Thoracic aorta (tissue), 2 donors: ENCODE measurements at regions not wholly inside any gene's neighbourhood (a gene's known extent, or its start where the extent isn't known, plus 50 kb on each side); places are given as distances from the start of the nearest gene placed in this dataset.

Experiments used
- ATAC-seq: fragments of 150-250 bp; one replicate; pipeline ENCODE4 v1.8.0; 2017; ENCODE audit warnings: low read depth; ENCODE audit not compliant: insufficient number of reproducible peaks, low FRiP score
- DNase-seq: peaks from one replicate; pipeline ENCODE4 v3.0.0-alpha.2; 2020; ENCODE audit warnings: low spot score
- H3K27ac ChIP-seq, 2 donors: fragments of 200-600 bp; sonication (generic); 1 replicate in 1 of 2; 2 replicates in 1 of 2; pipeline ENCODE4 v1.5.1; 2016; ENCODE audit warnings: mild to moderate bottlenecking in 2 of 2, moderate library complexity in 2 of 2
- H3K27me3 ChIP-seq: fragments of 200-600 bp; sonication (generic); replicated peaks from 2 replicates; pipeline ENCODE4 v1.6.0; 2016; ENCODE audit warnings: mild to moderate bottlenecking; ENCODE audit not compliant: insufficient read depth
- H3K36me3 ChIP-seq: fragments of 200-600 bp; sonication (generic); one replicate; pipeline ENCODE4 v1.5.1; 2016
- H3K4me1 ChIP-seq, 2 donors: fragments of 200-600 bp; sonication (generic); 1 replicate in 1 of 2; 2 replicates in 1 of 2; pipeline versions ENCODE4 v1.5.1 to v1.6.0; 2016; ENCODE audit warnings: low read depth in 2 of 2, mild to moderate bottlenecking in 1 of 2; ENCODE audit not compliant: control insufficient read depth in 1 of 2
- H3K4me3 ChIP-seq: fragments of 200-600 bp; sonication (generic); 2 replicates; pipeline ENCODE4 v1.5.1; 2016; ENCODE audit warnings: mild to moderate bottlenecking
- H3K9me3 ChIP-seq: fragments of 200-600 bp; sonication (generic); 2 replicates; pipeline ENCODE4 v1.5.1; 2016
- CTCF ChIP-seq: fragments of 200-600 bp; sonication (generic); IDR thresholded peaks from one replicate; pipeline ENCODE4 v1.5.1; 2019; ENCODE audit warnings: antibody characterized with exemption

GRCh38 chr14:62409626-62410300 lies 635.5 kb downstream of the KCNH5 start:
- TF ChIP-seq CTCF, result no peak
- no peak for ATAC-seq

GRCh38 chr14:62420847-62421246 lies 624.4 kb downstream of the KCNH5 start:
- H3K4me1 ChIP-seq, result no peaks in the 10 kb centered on the region
- ATAC-seq (no peak), DNase-seq (no peak)
- H3K36me3 ChIP-seq, result no peaks in the 10 kb centered on the region
- H3K27ac ChIP-seq, result no peak overlapping the region
- no peak overlapping the region for H3K4me3 ChIP-seq
- no peaks in the 10 kb centered on the region for H3K27me3 ChIP-seq
- H3K9me3 ChIP-seq, result no peaks in the 10 kb centered on the region
- TF ChIP-seq CTCF, result no peak

More at GRCh38 chr14:62409626-62410300, 635.5 kb downstream of the KCNH5 start:
- no peak for DNase-seq
- Histone ChIP-seq H3K27me3 (no peaks in the 10 kb centered on the region), H3K9me3 (no peaks in the 10 kb centered on the region), H3K36me3 (no peaks in the 10 kb centered on the region), H3K4me1 (no peaks in the 10 kb centered on the region), H3K4me3 (no peak overlapping the region), H3K27ac (no peak overlapping the region)

GRCh38 chr14:62428429-62429203 lies 616.6 kb downstream of the KCNH5 start:
- no peak for TF ChIP-seq CTCF
- Histone ChIP-seq H3K36me3 (no peaks in the 10 kb centered on the region), H3K4me3 (no peak overlapping the region), H3K9me3 (no peaks in the 10 kb centered on the region), H3K27ac (no peak overlapping the region), H3K4me1 (no peaks in the 10 kb centered on the region), H3K27me3 (no peaks in the 10 kb centered on the region)
- DNase-seq (no peak), ATAC-seq (no peak)

GRCh38 chr14:62429683-62430082 lies 615.6 kb downstream of the KCNH5 start:
- Histone ChIP-seq H3K4me3 (no peak overlapping the region), H3K27ac (no peak overlapping the region), H3K4me1 (no peaks in the 10 kb centered on the region), H3K27me3 (no peaks in the 10 kb centered on the region), H3K36me3 (no peaks in the 10 kb centered on the region), H3K9me3 (no peaks in the 10 kb centered on the region)
- TF ChIP-seq CTCF, result no peak
- no peak for ATAC-seq
- DNase-seq, result no peak

- no peak for ATAC-seq
- H3K9me3 ChIP-seq, result no peaks in the 10 kb centered on the region
These were observed 613.8 kb downstream of the KCNH5 start for GRCh38 chr14:62431496-62431895.

More at GRCh38 chr14:62431496-62431895, 613.8 kb downstream of the KCNH5 start:
- TF ChIP-seq CTCF, result no peak
- Histone ChIP-seq H3K4me1 (no peaks in the 10 kb centered on the region), H3K27ac (no peak overlapping the region), H3K4me3 (no peak overlapping the region), H3K27me3 (no peaks in the 10 kb centered on the region), H3K36me3 (no peaks in the 10 kb centered on the region)
- DNase-seq, result no peak
